SK-N-MC (cell line): ENCODE measurements at regions not wholly inside any gene's neighbourhood (a gene's known extent, or its start where the extent isn't known, plus 50 kb on each side); places are given as distances from the start of the nearest gene placed in this dataset.

ENCODE experiments used
- EZH2 ChIP-seq: fragments of 200-600 bp; sonication (generic); IDR thresholded peaks from one replicate; pipeline ENCODE4 v1.6.1; 2017; ENCODE audit warnings: antibody characterized with exemption
- FOXP2 ChIP-seq: optimal IDR thresholded peaks from 2 replicates; pipeline ENCODE3; 2011; ENCODE audit warnings: mild to moderate bottlenecking, moderate library complexity; ENCODE audit not compliant: insufficient read depth; ENCODE audit errors: extremely low read length, control extremely low read depth
- POLR2AphosphoS5 ChIP-seq: IDR thresholded peaks from 2 replicates; pipeline ENCODE4 v1.6.1; 2012; ENCODE audit warnings: mild to moderate bottlenecking, low read depth, low read length, borderline replicate concordance

DNA sequence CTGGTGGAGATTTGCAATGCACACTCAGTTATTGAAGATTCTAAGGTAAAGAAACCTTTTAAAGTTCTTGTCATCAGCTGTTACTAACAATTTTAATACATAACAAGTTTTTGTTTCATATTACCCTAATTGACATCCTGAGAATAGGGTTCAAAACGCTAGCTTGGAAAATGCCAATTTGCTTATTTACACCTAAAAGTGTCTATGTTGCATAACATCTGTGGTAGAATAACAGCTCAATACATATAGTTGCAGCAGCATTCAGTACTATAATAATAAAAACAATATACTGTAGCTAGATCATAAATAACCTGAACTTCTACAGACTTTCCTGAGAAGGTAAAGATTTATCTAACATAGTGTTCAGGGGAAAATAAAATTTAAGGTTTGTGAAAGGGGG lies 219.0 kb downstream of the OSR1 start:
- no peak for TF ChIP-seq POLR2AphosphoS5
- TF ChIP-seq EZH2, result no peak
- no peak for TF ChIP-seq FOXP2
